GM12874 (cell line): ENCODE measurements at regions not wholly inside any gene's neighbourhood (a gene's known extent, or its start where the extent isn't known, plus 50 kb on each side); places are given as distances from the start of the nearest gene placed in this dataset.

Experiments
- TF ChIP-seq, protein P1 (sequence below): IDR thresholded peaks from 2 replicates; pipeline ENCODE4 v1.5.1; 2011; ENCODE audit warnings: low read depth, mild to moderate bottlenecking, control low read depth, low read length, moderate library complexity; ENCODE audit not compliant: insufficient read depth

DNA sequence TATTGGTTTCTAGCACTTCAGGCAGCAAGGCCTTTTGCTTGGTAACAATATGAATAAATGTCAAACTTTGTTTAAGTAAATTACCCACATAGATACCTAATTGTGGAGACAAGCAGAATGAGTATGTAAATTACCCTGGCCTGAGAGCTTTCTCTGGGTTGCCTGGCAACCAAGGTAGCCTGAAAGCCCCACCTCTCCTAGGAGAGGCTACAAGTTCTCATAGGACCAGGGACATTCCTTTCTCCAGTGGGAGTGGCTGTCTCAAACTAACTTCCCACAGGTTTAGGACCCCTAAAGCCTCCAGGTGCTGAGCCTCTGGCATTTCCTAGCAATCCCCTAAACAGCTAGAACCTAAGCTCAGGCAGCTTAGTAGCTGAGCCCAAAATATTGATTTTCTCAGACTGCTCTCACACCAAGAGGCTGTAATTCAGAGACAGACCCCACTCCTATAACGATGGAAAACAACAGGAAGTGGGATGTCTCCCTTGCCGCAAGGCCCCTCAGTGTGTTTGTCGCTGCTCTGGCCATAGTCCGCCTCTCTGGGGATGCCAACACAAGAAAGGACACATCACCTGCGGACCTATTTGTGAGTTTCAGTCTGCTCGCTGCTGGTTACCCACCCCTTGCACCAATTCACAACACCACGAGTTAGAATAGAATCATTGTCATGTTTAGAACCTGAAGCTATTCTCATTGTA lies 207.3 kb downstream of the DLEU7 start:
- TF ChIP-seq, protein P1, sequence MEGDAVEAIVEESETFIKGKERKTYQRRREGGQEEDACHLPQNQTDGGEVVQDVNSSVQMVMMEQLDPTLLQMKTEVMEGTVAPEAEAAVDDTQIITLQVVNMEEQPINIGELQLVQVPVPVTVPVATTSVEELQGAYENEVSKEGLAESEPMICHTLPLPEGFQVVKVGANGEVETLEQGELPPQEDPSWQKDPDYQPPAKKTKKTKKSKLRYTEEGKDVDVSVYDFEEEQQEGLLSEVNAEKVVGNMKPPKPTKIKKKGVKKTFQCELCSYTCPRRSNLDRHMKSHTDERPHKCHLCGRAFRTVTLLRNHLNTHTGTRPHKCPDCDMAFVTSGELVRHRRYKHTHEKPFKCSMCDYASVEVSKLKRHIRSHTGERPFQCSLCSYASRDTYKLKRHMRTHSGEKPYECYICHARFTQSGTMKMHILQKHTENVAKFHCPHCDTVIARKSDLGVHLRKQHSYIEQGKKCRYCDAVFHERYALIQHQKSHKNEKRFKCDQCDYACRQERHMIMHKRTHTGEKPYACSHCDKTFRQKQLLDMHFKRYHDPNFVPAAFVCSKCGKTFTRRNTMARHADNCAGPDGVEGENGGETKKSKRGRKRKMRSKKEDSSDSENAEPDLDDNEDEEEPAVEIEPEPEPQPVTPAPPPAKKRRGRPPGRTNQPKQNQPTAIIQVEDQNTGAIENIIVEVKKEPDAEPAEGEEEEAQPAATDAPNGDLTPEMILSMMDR: no peak

DNA sequence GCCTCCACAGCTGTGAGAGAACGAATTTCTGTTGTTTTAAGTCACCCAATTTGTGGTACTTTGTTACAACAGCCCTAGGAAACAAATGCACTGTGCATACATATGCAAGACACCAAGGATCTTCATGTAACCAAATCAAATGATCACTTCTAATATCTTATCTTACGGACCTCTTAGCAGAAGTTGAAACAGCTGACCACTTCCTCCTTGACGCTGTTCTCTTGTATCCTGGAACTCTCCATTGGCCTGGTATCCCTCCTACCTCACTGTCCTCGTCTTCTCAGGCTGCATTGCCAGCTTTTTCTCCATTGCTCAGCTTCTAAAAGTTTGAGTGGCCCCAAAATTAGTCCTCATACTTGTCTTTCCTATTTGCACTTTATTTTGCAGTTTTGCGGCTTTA lies 200.4 kb downstream of the DLEU7 start:
- TF ChIP-seq, protein P1: no peak

DNA sequence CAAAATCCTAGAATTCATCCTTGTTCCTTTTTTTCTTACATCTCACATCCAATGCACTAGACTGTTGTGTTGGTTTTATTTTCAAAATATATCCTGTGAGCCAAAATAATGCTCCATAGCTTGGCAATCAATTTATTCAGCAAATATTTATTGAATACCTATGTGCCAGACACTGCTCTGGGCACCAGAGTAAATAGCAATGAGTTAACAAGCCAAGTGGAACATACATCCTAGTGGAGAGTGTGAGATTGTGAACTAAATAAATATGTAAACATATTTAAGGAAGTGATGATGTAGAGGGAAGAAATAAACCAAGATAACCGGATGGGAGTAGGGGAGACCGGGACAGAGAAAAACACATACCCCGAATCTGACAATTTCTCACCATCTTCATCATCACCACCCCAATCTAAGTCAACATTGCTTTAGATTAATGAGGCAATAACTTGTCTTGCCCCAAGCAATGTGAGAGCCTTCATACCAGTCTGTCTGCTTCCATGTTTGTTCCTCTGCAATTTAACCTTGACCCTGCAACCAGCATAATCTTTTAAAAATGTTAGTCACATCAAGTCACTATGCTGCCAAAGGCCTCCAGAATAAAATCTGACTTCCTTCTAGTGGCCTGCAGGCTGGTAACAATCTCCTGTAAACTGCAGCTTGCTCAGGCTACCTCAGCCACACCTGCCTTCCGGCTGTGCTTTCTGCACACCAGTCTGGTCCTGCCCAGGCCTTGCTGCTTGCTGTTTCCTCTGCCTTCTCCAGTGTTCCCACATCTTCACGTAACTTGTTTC lies 199.2 kb downstream of the DLEU7 start:
- TF ChIP-seq, protein P1: no peak

DNA sequence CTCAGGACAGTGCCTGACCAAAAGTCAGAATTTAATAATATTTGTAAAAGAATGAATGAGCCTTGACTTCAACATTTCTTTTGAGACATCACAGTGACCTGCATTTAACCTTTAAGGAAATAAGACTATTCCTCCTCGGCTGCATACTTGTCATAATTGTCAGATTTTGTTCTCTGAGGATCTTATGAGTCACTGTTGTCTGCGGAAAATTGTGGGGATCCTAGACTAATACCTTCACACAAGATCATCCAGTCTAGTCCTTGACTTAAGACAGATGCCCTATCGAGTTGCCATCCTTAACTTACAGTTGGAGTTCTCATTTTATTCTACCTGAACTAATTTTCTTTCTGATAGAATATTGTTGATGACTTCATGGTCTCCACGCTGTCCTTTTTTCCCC lies 198.4 kb downstream of the DLEU7 start:
- TF ChIP-seq, protein P1: no peak

DNA sequence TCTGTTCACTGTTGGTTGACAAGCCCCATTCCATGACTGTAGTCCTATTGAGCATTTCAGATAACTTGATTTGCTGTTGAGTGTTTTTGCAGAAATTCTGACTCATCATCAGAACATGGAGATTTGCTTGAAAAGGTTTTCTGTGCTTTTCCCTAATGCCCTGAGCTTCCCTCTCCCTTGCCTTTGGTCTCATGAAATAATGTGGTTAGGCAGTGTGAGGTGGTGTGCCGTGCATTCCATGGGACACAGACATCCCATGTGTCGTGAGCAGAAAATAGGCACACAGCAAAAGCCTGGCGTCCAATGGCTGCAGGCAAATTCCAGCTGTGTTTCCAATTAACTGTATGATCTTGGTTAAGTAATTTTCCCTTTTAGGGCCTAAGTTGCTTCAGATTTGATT lies 197.4 kb downstream of the DLEU7 start:
- TF ChIP-seq, protein P1: no peak

DNA sequence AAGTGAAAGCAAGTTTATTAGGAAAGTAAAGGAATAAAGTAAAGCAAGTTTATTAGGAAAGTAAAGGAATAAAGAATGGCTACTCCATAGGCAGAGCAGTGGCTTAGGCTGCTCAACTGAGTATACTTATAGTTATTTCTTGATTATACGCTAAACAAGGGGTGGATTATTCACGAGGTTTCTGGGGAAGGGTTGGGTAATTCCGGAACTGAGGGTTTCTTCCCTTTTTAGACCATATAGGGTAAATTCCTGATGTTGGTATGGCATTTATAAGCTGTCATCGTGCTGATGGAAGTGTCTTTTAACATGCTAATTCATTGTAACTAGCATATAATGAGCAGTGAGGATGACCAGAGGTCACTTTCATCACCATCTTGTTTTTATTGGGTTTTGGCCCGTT lies 194.3 kb downstream of the DLEU7 start:
- TF ChIP-seq, protein P1: no peak

DNA sequence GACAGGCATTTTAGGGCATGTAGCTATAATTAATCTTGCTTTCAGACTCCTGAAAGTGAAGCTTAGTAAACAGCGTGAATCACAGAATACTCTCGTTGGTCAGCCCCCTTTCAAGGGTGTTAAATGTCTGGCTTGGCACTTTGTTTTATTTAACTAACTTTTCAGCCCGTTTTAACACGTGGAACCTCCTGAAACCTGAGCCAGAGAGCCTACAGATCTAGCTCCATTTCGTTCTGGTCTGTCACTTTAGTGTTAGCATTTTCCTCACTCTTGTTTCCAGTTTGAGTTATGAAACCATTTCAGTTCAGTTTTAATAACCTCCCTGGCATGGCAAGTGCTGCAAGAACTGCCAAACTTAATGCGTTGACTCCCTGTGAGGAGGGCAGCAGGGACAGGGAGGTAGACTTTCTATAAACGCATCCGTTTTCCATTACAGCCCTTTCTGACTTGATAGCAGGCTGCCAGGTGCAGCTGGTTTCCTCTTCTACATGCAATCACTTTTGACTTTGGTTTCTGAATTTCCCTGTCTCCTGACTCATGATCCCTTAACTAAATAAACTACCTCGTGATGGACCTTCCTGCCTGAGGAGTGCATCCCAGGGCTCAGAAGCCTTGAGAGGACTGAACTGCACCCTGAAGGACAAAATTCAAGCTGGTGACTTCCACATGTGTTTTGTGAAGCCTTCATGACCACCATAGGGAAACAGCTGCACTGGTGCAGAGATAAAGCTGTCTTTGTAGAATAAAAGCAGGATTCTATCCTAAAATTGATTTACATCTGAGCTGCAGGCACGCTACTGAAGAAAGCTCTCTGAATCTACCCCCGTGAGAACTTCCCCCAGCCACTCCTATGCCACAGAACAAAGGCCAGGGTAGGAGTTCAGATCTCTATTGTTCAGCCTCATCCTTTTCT lies 192.6 kb downstream of the DLEU7 start:
- TF ChIP-seq, protein P1: no peak
